NCI-H1092 (cell line): ENCODE measurements at regions not wholly inside any gene's neighbourhood (a gene's known extent, or its start where the extent isn't known, plus 50 kb on each side); places are given as distances from the start of the nearest gene placed in this dataset.

Source experiments
- DNase-seq: peaks from one replicate; lab custom pipeline; 2025; lab: John Stamatoyannopoulos, UW

GRCh38 chr5:4078544-4078943, 482.9 kb downstream of the IRX1 start:
- DNase-seq = no peak

GRCh38 chr5:4079831-4080230, 484.2 kb downstream of the IRX1 start:
- no peak for DNase-seq

- DNase-seq = no peak
Measured at GRCh38 chr5:4080370-4080769, 484.7 kb downstream of the IRX1 start.

GRCh38 chr5:4081059-4081458, 485.4 kb downstream of the IRX1 start:
- DNase-seq = no peak

- DNase-seq = no peak
Measured at GRCh38 chr5:4081466-4081865, 485.8 kb downstream of the IRX1 start.

GRCh38 chr5:4082966-4083564, 487.4 kb downstream of the IRX1 start:
- no peak for DNase-seq

GRCh38 chr5:4083591-4084337, 488.1 kb downstream of the IRX1 start:
- no peak for DNase-seq

GRCh38 chr5:4086081-4086480, 490.4 kb downstream of the IRX1 start:
- no peak for DNase-seq

- no peak for DNase-seq
Measured at GRCh38 chr5:4087110-4087509, 491.5 kb downstream of the IRX1 start.

GRCh38 chr5:4089087-4089486, 493.5 kb downstream of the IRX1 start:
- no peak for DNase-seq

- no peak for DNase-seq
Measured at GRCh38 chr5:4093236-4093635, 497.6 kb downstream of the IRX1 start.

- no peak for DNase-seq
Measured at GRCh38 chr5:4093970-4094369, 498.3 kb downstream of the IRX1 start.

- no peak for DNase-seq
Measured at GRCh38 chr5:4095918-4096630, 500.4 kb downstream of the IRX1 start.

GRCh38 chr5:4097199-4097598, 501.6 kb downstream of the IRX1 start:
- no peak for DNase-seq

- DNase-seq = no peak
Measured at GRCh38 chr5:4098226-4098625, 502.6 kb downstream of the IRX1 start.

GRCh38 chr5:4099386-4099785, 503.8 kb downstream of the IRX1 start:
- no peak for DNase-seq

GRCh38 chr5:4100739-4101138, 505.1 kb downstream of the IRX1 start:
- DNase-seq = no peak

GRCh38 chr5:4101189-4101588, 505.6 kb downstream of the IRX1 start:
- no peak for DNase-seq

- no peak for DNase-seq
Measured at GRCh38 chr5:4104831-4105597, 509.4 kb downstream of the IRX1 start.

GRCh38 chr5:4108690-4109089, 513.1 kb downstream of the IRX1 start:
- DNase-seq = no peak

GRCh38 chr5:4113426-4113825, 517.8 kb downstream of the IRX1 start:
- DNase-seq = no peak

GRCh38 chr5:4113905-4114304, 518.3 kb downstream of the IRX1 start:
- no peak for DNase-seq

GRCh38 chr5:4114452-4114851, 518.8 kb downstream of the IRX1 start:
- DNase-seq = no peak
